GM23248 (cell line): ENCODE measurements at regions not wholly inside any gene's neighbourhood (a gene's known extent, or its start where the extent isn't known, plus 50 kb on each side); places are given as distances from the start of the nearest gene placed in this dataset.

ENCODE experiments used
- EZH2 ChIP-seq: fragments of 200-600 bp; sonication (generic); IDR thresholded peaks from 2 replicates; pipeline ENCODE4 v1.6.1; 2018; ENCODE audit warnings: antibody characterized with exemption, mild to moderate bottlenecking; ENCODE audit not compliant: insufficient read depth, poor library complexity, severe bottlenecking
- EZH2phosphoT487 ChIP-seq: fragments of 200-600 bp; sonication (generic); IDR thresholded peaks from 2 replicates; pipeline ENCODE4 v1.6.1; 2018; ENCODE audit warnings: antibody characterized with exemption, moderate library complexity, mild to moderate bottlenecking, low read depth; ENCODE audit not compliant: insufficient read depth

GRCh38 chr6:25027221-25027916, 91.6 kb upstream of the RIPOR2 start:
- TF ChIP-seq EZH2phosphoT487 (no peak), EZH2 (no peak)
